ENCODE measurements at regions not wholly inside any gene's neighbourhood (a gene's known extent, or its start where the extent isn't known, plus 50 kb on each side); places are given as distances from the start of the nearest gene placed in this dataset.

GRCh38 chr5:106675687-106676086, 995.0 kb downstream of the EFNA5 start:
- TF ChIP-seq BHLHE40 (IDR thresholded peaks at IDR 0.05; ENCODE audit: low read depth, low read length) = no peak
- no peak for TF ChIP-seq CTCF (conservative IDR thresholded peaks at IDR 0.05; ENCODE audit: low read depth, low read length)
- no peak for TF ChIP-seq RFX5 (IDR thresholded peaks at IDR 0.05; ENCODE audit: low read depth, low read length)
- TF ChIP-seq POLR2A (IDR thresholded peaks at IDR 0.05; ENCODE audit: low read depth, low read length) = no peak
- TF ChIP-seq MAZ (IDR thresholded peaks at IDR 0.05; ENCODE audit: borderline replicate concordance, low read depth, low read length) = no peak

Data from IMR-90 (cell line).